GM12891 (cell line): ENCODE measurements at regions not wholly inside any gene's neighbourhood (a gene's known extent, or its start where the extent isn't known, plus 50 kb on each side); places are given as distances from the start of the nearest gene placed in this dataset.

Experiments used
- PAX5 ChIP-seq: IDR thresholded peaks from 2 replicates; pipeline ENCODE4 v1.6.1; 2011; ENCODE audit warnings: low read length, moderate library complexity, mild to moderate bottlenecking; ENCODE audit not compliant: insufficient read depth, severe bottlenecking
- POLR2A ChIP-seq: IDR thresholded peaks from 2 replicates; pipeline ENCODE4 v1.6.1; 2011; ENCODE audit warnings: low read depth, low read length, control low read depth
- POLR2AphosphoS5 ChIP-seq: IDR thresholded peaks from 2 replicates; pipeline ENCODE4 v1.6.1; 2011; ENCODE audit warnings: low read depth, low read length, control low read depth
- TAF1 ChIP-seq: IDR thresholded peaks from 2 replicates; pipeline ENCODE4 v1.6.1; 2011; ENCODE audit warnings: low read depth, low read length, control low read depth

- TF ChIP-seq POLR2A (no peak), POLR2AphosphoS5 (no peak), PAX5 (no peak), TAF1 (no peak)
Observed at GRCh38 chr7:96789914-96790313, 80.3 kb upstream of the SEM1 start.
